K562 (cell line): ENCODE measurements at regions not wholly inside any gene's neighbourhood (a gene's known extent, or its start where the extent isn't known, plus 50 kb on each side); places are given as distances from the start of the nearest gene placed in this dataset.

ENCODE experiments used
- ATAC-seq: fragments of 200-7000 bp; cut with Tn5 transposase; 3 replicates; pipeline ENCODE4 v1.9.1; 2020; ENCODE audit warnings: moderate library complexity
- BruUV-seq: library from RNA; stranded (reverse); fragments of 400-500 nt; replicated peaks from 2 replicates; lab custom pipeline; 2021; lab: Mats Ljungman, UMichigan
- CTCF ChIA-PET: fragments of 300-600 bp; formaldehyde crosslinking; extraction: SDS; loops from one replicate; lab custom pipeline; 2021; ENCODE audit warnings: low intra/inter-chr PET ratio; lab: Yijun Ruan, JAX
- POLR2A ChIA-PET: fragments of 300-600, 350-650 bp; sonication (Branson Sonifier 250); formaldehyde crosslinking; extraction: SDS; loops from one replicate; lab custom pipeline; 2021; ENCODE audit warnings: antibody characterized with exemption, inconsistent platforms; lab: Yijun Ruan, JAX
- DNase-seq, 4 experiments: peaks; one replicate each; pipeline versions ENCODE4 v3.0.0 to v3.0.0-alpha.2; 2011 to 2018; ENCODE audit warnings: low spot score in 3 of 4, mixed read lengths in 3 of 4; ENCODE audit errors: extremely low read depth in 1 of 4
- FAIRE-seq: peaks from 2 replicates; lab custom pipeline; 2011; peaks lifted over from hg19 to GRCh38; lab: Jason Lieb, UNC
- H2AFZ ChIP-seq: 2 replicates; pipeline ENCODE4 v1.6.0; 2011; ENCODE audit warnings: low read depth, low read length, control low read depth, inconsistent platforms
- H3K27ac ChIP-seq: fragments of 200-600 bp; 3 replicates; pipeline ENCODE4 v1.8.0; 2011; ENCODE audit warnings: low read depth, mild to moderate bottlenecking, control low read depth, inconsistent platforms, low read length, moderate library complexity, mixed read lengths; ENCODE audit errors: extremely low read depth
- H3K27me3 ChIP-seq, 2 experiments: fragments of 300-600 bp in 1 of 2; 2 replicates in 1 of 2; 3 replicates in 1 of 2; pipeline versions ENCODE4 v1.6.0 to v1.8.0; 2011; ENCODE audit warnings: inconsistent platforms in 2 of 2, low read length in 2 of 2, mild to moderate bottlenecking in 1 of 2, mixed read lengths in 1 of 2, moderate library complexity in 1 of 2; ENCODE audit not compliant: control insufficient read depth in 2 of 2, insufficient read depth in 2 of 2
- H3K36me3 ChIP-seq: fragments of 300-600 bp; 3 replicates; pipeline ENCODE4 v1.8.0; 2011; ENCODE audit warnings: mild to moderate bottlenecking, low read length, inconsistent platforms; ENCODE audit not compliant: control insufficient read depth, insufficient read depth
- H3K4me1 ChIP-seq, 2 experiments: fragments of 200-600 bp in 1 of 2; replicated peaks in 1 of 2; 2 replicates in 1 of 2; 3 replicates in 1 of 2; pipeline versions ENCODE4 v1.5.1 to v1.8.0; 2011; ENCODE audit warnings: inconsistent platforms in 2 of 2, low read length in 2 of 2, mild to moderate bottlenecking in 1 of 2, mixed read lengths in 1 of 2, moderate library complexity in 1 of 2; ENCODE audit not compliant: control insufficient read depth in 2 of 2, insufficient read depth in 2 of 2
- H3K4me2 ChIP-seq: 2 replicates; pipeline ENCODE4 v1.6.1; 2011; ENCODE audit warnings: low read length, control low read depth, inconsistent platforms, mixed read lengths; ENCODE audit not compliant: insufficient read depth
- H3K4me3 ChIP-seq: fragments of 200-600 bp; sonication (generic), shearing (Covaris generic); 2 replicates; pipeline ENCODE4 v1.5.1; 2016; ENCODE audit warnings: control low read depth, inconsistent platforms
- H3K79me2 ChIP-seq: fragments of 200-600 bp; 3 replicates; pipeline ENCODE4 v1.8.0; 2011; ENCODE audit warnings: low read length, inconsistent platforms; ENCODE audit not compliant: control insufficient read depth, insufficient read depth
- H3K9ac ChIP-seq, 2 experiments: 2 replicates each; pipeline versions ENCODE4 v1.6.0 to v1.6.1; 2011; ENCODE audit warnings: low read depth in 2 of 2, low read length in 2 of 2, control low read depth in 1 of 2, inconsistent platforms in 1 of 2, mild to moderate bottlenecking in 1 of 2, mixed read lengths in 1 of 2; ENCODE audit not compliant: insufficient read depth in 1 of 2
- H3K9me1 ChIP-seq: one replicate; pipeline ENCODE4 v1.6.0; 2011; ENCODE audit warnings: inconsistent platforms, mild to moderate bottlenecking, low read length, moderate library complexity; ENCODE audit not compliant: control insufficient read depth, insufficient read depth
- H3K9me3 ChIP-seq: replicated peaks from 2 replicates; pipeline ENCODE4 v1.5.1; 2011; ENCODE audit warnings: low read depth, low read length, inconsistent platforms; ENCODE audit not compliant: control insufficient read depth, insufficient read depth
- H4K20me1 ChIP-seq: replicated peaks from 2 replicates; pipeline ENCODE4 v1.6.1; 2011; ENCODE audit warnings: low read length, inconsistent platforms, mixed read lengths; ENCODE audit not compliant: control insufficient read depth, insufficient read depth
- BRF1 ChIP-seq: IDR thresholded peaks from 3 replicates; pipeline ENCODE4 v1.6.1; 2011; ENCODE audit warnings: borderline replicate concordance, mild to moderate bottlenecking; ENCODE audit not compliant: insufficient read length; ENCODE audit errors: extremely low read depth
- ID3 ChIP-seq, 2 experiments: fragments of 250-450 bp in 1 of 2; fragments of 450-650 bp in 1 of 2; sonication (Bioruptor Pico) in 1 of 2; IDR thresholded peaks; 2 replicates each; pipeline versions ENCODE4 v1.6.1 to v1.8.0; 2016 to 2021; ENCODE audit warnings: mild to moderate bottlenecking in 2 of 2, moderate library complexity in 2 of 2, missing compliant biosample characterization in 1 of 2, missing genetic modification characterization in 1 of 2
- NFIX ChIP-seq: fragments of 250-450 bp; sonication (Bioruptor Pico); IDR thresholded peaks from 2 replicates; pipeline ENCODE4 v1.4.0; 2020; ENCODE audit warnings: low read depth, mild to moderate bottlenecking, moderate library complexity
- SAFB ChIP-seq: fragments of 200-400 bp; formaldehyde crosslinking; IDR thresholded peaks from 2 replicates; pipeline ENCODE4 v1.6.1; 2017; ENCODE audit warnings: low read depth, low read length, borderline replicate concordance
- SP1 ChIP-seq: sonication (generic); formaldehyde crosslinking; IDR thresholded peaks from 2 replicates; pipeline ENCODE4 v1.8.1; 2022; ENCODE audit warnings: mild to moderate bottlenecking, missing genetic modification reagents
- SRSF3 ChIP-seq: fragments of 200-400 bp; formaldehyde crosslinking; IDR thresholded peaks from 2 replicates; pipeline ENCODE4 v1.6.1; 2016; ENCODE audit warnings: mild to moderate bottlenecking, low read length, moderate library complexity; ENCODE audit not compliant: insufficient read depth
- ZNF431 ChIP-seq: sonication (generic); formaldehyde crosslinking; IDR thresholded peaks from 2 replicates; pipeline ENCODE4 v1.8.0; 2022; ENCODE audit warnings: mild to moderate bottlenecking, missing genetic modification reagents
- ZNF696 ChIP-seq: fragments of 250-450 bp; sonication (Bioruptor Pico); conservative IDR thresholded peaks from 2 replicates; pipeline ENCODE4 v1.4.0; 2020; ENCODE audit warnings: mild to moderate bottlenecking, moderate library complexity
- WGBS: fragments of 100-300 bp; shearing (Covaris generic); methylation state at CpG from one replicate; pipeline ENCODE4 v1.1.6; 2016; ENCODE audit warnings: low coverage, mixed read lengths; ENCODE audit not compliant: insufficient coverage; ENCODE audit errors: missing lambda C conversion rate; 5-methylcytosine and 5-hydroxymethylcytosine counted together
- in situ Hi-C: fragments of 300-500 bp; cut with MboI; formaldehyde crosslinking; loops from 4 replicates; pipeline ENCODE4 v1.15.0; 2018; ENCODE audit warnings: inconsistent platforms, mixed read lengths
- intact Hi-C: fragments of 100-400 bp; cut with micrococcal nuclease; formaldehyde crosslinking; loops from 2 replicates; pipeline ENCODE4 v1.14.2; 2022
- TF ChIP-seq, protein P1 (sequence below): fragments of 450-650 bp; IDR thresholded peaks from 2 replicates; pipeline ENCODE4 v1.6.1; 2016; ENCODE audit warnings: low read depth, mild to moderate bottlenecking, moderate library complexity

GRCh38 chr6:21354805-21355238 lies 238.7 kb upstream of the SOX4 start:
- ATAC-seq: no peak
- WGBS: 3% methylated on average over 3 of the region's 3 CpGs
- no TSS peak for BruUV-seq

More at GRCh38 chr6:21354805-21355238, 238.7 kb upstream of the SOX4 start:
- Histone ChIP-seq H3K27me3 (peaks cover 7 to 20% of the 10 kb centered on the region in 2 experiments; a peak in 4 of 5 replicates), H3K79me2 (no peaks in the 10 kb centered on the region), H3K27ac (no peak overlapping the region), H3K36me3 (no peaks in the 10 kb centered on the region), H3K9me3 (no peaks in the 10 kb centered on the region), H3K4me1 (no peaks in the 10 kb centered on the region), H3K4me2 (no peak overlapping the region), H3K4me3 (no peak overlapping the region), H4K20me1 (no peaks in the 10 kb centered on the region), H3K9me1 (no peaks in the 10 kb centered on the region), H3K9ac (no peak overlapping the region), H2AFZ (no peak overlapping the region)
- no peak for TF ChIP-seq ID3 (CRISPR knock-in tag; IDR thresholded peaks at IDR 0.05)
- TF ChIP-seq ID3 (tag; IDR thresholded peaks at IDR 0.05): no peak
- no peak for TF ChIP-seq SP1 (CRISPR knock-in tag)
- no peak for TF ChIP-seq BRF1
- TF ChIP-seq ZNF696 (CRISPR knock-in tag): no peak
- TF ChIP-seq NFIX (CRISPR knock-in tag): no peak
- no peak for TF ChIP-seq SRSF3
- no peak for TF ChIP-seq SAFB
- TF ChIP-seq ZNF431 (CRISPR knock-in tag): no peak
- TF ChIP-seq, protein P1, sequence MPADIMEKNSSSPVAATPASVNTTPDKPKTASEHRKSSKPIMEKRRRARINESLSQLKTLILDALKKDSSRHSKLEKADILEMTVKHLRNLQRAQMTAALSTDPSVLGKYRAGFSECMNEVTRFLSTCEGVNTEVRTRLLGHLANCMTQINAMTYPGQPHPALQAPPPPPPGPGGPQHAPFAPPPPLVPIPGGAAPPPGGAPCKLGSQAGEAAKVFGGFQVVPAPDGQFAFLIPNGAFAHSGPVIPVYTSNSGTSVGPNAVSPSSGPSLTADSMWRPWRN: no peak
- DNase-seq (no peak), FAIRE-seq (no peak)
- intact Hi-C loops (no loop called here), in situ Hi-C loops (no loop called here)
- POLR2A ChIA-PET: interaction anchor here (0.6 kb wide), 1 partner anchor 591 kb away, joined by 3 read pairs; no protein-coding TSS in a partner anchor
- CTCF ChIA-PET: no interaction called here
